RWPE1 (cell line): ENCODE measurements at regions not wholly inside any gene's neighbourhood (a gene's known extent, or its start where the extent isn't known, plus 50 kb on each side); places are given as distances from the start of the nearest gene placed in this dataset.

Experiments used
- CTCF ChIA-PET: fragments of 350-600 bp; sonication (Branson Sonifier 250); formaldehyde crosslinking; extraction: SDS; loops from one replicate; lab custom pipeline; 2021; lab: Yijun Ruan, JAX
- POLR2A ChIA-PET: fragments of 400-600 bp; formaldehyde crosslinking; extraction: SDS; loops from one replicate; lab custom pipeline; 2020; ENCODE audit warnings: antibody characterized with exemption; ENCODE audit not compliant: low non-redundant PET; lab: Yijun Ruan, JAX
- DNase-seq: peaks from one replicate; pipeline ENCODE4 v3.0.0; 2012; ENCODE audit warnings: low spot score
- H3K27ac ChIP-seq: fragments of 450-650 bp; 2 replicates; pipeline ENCODE4 v1.5.1; 2017
- CTCF ChIP-seq: fragments of 450-650 bp; conservative IDR thresholded peaks from 2 replicates; pipeline ENCODE4 v1.5.1; 2017; ENCODE audit warnings: low read depth, mild to moderate bottlenecking

DNA sequence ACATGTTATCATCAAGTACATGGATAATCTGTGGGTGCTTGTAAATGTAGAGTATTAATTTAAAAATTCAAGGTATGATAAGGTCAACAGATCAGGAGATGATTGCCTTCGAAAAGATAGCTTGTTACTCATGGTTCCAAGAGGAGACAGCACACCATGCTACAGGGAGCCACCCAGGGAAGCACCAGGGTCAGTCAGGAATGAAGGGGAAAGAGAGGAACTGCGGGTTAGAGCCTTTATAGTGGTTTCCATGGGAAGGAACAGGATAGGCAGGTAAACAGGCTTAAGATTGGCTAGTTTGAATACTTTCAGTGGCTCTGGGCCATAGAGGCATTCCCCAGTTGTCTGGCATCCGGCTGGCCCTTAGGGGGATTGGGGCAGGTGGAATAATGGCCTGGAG, 74.2 kb upstream of the SERTM1 start:
- no peak for TF ChIP-seq CTCF
- no peak for DNase-seq
- ChIA-PET CTCF (interaction anchor here (0.5 to 0.7 kb wide), 2 partner anchors 9 to 70 kb away, joined by 4 read pairs; no protein-coding TSS in a partner anchor), POLR2A (no interaction called here)
- H3K27ac ChIP-seq: no peak overlapping the region

DNA sequence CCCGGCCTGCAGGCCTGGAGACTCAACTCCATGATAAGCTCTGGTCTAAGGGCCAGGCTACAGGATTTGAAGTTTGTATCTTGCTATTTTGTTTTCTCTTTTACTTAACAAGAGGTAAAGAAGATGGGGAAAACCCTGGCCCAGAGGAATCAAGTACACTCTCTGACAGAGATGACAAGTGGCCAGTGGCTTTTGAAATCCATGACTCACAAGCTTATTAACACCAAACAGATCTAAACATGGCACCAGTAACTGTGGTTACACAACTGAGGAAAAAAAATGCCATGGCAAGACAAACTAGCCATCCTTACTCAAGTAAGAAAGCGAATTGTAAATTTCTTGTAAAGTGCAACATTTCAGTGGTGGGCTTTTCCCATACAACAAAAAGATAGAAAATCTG, 72.6 kb upstream of the SERTM1 start:
- no peak for DNase-seq
- TF ChIP-seq CTCF: no peak
- ChIA-PET CTCF (interaction anchor here (0.6 kb wide), 1 partner anchor 22 kb away, joined by 4 read pairs; no protein-coding TSS in a partner anchor), POLR2A (no interaction called here)
- no peak overlapping the region for H3K27ac ChIP-seq

GRCh38 chr13:36606060-36606459, 67.8 kb upstream of the SERTM1 start:
- no peak for TF ChIP-seq CTCF
- no peak for DNase-seq
- ChIA-PET POLR2A (interaction anchor here (0.6 kb wide), 1 partner anchor 1998 kb away, joined by 3 read pairs; no protein-coding TSS in a partner anchor), CTCF (interaction anchor here (1.0 kb wide), 1 partner anchor 331 kb away, joined by 3 read pairs; no protein-coding TSS in a partner anchor)
- no peak overlapping the region for H3K27ac ChIP-seq

GRCh38 chr13:36608474-36608873, 65.3 kb upstream of the SERTM1 start:
- no peak for TF ChIP-seq CTCF
- POLR2A ChIA-PET: no interaction called here
- no peak for DNase-seq
- H3K27ac ChIP-seq: no peak overlapping the region
- CTCF ChIA-PET: interaction anchor here (0.6 kb wide), 1 partner anchor 863 kb away, joined by 3 read pairs; no protein-coding TSS in a partner anchor

GRCh38 chr13:36612230-36612629, 61.6 kb upstream of the SERTM1 start:
- POLR2A ChIA-PET: no interaction called here
- CTCF ChIA-PET: no interaction called here
- DNase-seq: no peak
- H3K27ac ChIP-seq: no peak overlapping the region
- TF ChIP-seq CTCF: no peak

GRCh38 chr13:36616706-36617105, 57.1 kb upstream of the SERTM1 start:
- DNase-seq: no peak
- CTCF ChIA-PET: no interaction called here
- no peak for TF ChIP-seq CTCF

More at GRCh38 chr13:36616706-36617105, 57.1 kb upstream of the SERTM1 start:
- POLR2A ChIA-PET: no interaction called here
- H3K27ac ChIP-seq: no peak overlapping the region
